Effector memory CD8-positive, alpha-beta T cell (primary cell): ENCODE measurements at regions not wholly inside any gene's neighbourhood (a gene's known extent, or its start where the extent isn't known, plus 50 kb on each side); places are given as distances from the start of the nearest gene placed in this dataset.

Source experiments
- ATAC-seq: fragments of 150-1000 bp; cut with Tn5 transposase; replicated peaks from 2 replicates; pipeline ENCODE4 v1.10.0; 2021; ENCODE audit warnings: mild to moderate bottlenecking, moderate library complexity
- DNase-seq, 3 experiments: peaks; one replicate each; pipeline ENCODE4 v3.0.0; 2021
- H3K27ac Mint-ChIP-seq, 2 donors: one replicate each; pipeline ENCODE4 v1.8.0; 2022; ENCODE audit warnings: mild to moderate bottlenecking in 2 of 2, mixed read lengths in 2 of 2, moderate library complexity in 2 of 2
- H3K27me3 Mint-ChIP-seq, 2 donors: one replicate each; pipeline ENCODE4 v1.8.0; 2022; ENCODE audit warnings: mixed read lengths in 2 of 2
- H3K36me3 Mint-ChIP-seq: one replicate; pipeline ENCODE4 v1.8.0; 2022; ENCODE audit warnings: mild to moderate bottlenecking, moderate library complexity, mixed read lengths; ENCODE audit not compliant: insufficient read depth
- H3K4me1 Mint-ChIP-seq, 2 donors: one replicate each; pipeline ENCODE4 v1.8.0; 2022; ENCODE audit warnings: low read depth in 2 of 2, mixed read lengths in 2 of 2
- H3K4me3 Mint-ChIP-seq, 2 donors: one replicate each; pipeline ENCODE4 v1.8.0; 2022; ENCODE audit warnings: mild to moderate bottlenecking in 2 of 2, mixed read lengths in 2 of 2, moderate library complexity in 2 of 2
- H3K9me3 Mint-ChIP-seq, 2 donors: one replicate each; pipeline ENCODE4 v1.8.0; 2022; ENCODE audit warnings: mixed read lengths in 2 of 2

- peaks cover 3% of the 10 kb centered on the region for H3K36me3 Mint-ChIP-seq
- DNase-seq (no peak), ATAC-seq (no peak)
- no peaks in the 10 kb centered on the region for H3K4me1 Mint-ChIP-seq
- peaks cover 6 to 20% of the 10 kb centered on the region in 2 donors for H3K27me3 Mint-ChIP-seq
- no peak overlapping the region for H3K27ac Mint-ChIP-seq
- no peaks in the 10 kb centered on the region for H3K9me3 Mint-ChIP-seq
- H3K4me3 Mint-ChIP-seq: no peak overlapping the region
These were observed 118.1 kb upstream of the CCDC112 start for GRCh38 chr5:115414406-115415142.

GRCh38 chr5:115413651-115414050 lies 117.2 kb upstream of the CCDC112 start:
- H3K27ac Mint-ChIP-seq: no peak overlapping the region
- no peaks in the 10 kb centered on the region for H3K9me3 Mint-ChIP-seq
- no peaks in the 10 kb centered on the region for H3K4me1 Mint-ChIP-seq
- no peak overlapping the region for H3K4me3 Mint-ChIP-seq
- ATAC-seq (no peak), DNase-seq (no peak)
- H3K27me3 Mint-ChIP-seq: peaks cover 8 to 23% of the 10 kb centered on the region in 2 donors
- no peaks in the 10 kb centered on the region for H3K36me3 Mint-ChIP-seq

DNA sequence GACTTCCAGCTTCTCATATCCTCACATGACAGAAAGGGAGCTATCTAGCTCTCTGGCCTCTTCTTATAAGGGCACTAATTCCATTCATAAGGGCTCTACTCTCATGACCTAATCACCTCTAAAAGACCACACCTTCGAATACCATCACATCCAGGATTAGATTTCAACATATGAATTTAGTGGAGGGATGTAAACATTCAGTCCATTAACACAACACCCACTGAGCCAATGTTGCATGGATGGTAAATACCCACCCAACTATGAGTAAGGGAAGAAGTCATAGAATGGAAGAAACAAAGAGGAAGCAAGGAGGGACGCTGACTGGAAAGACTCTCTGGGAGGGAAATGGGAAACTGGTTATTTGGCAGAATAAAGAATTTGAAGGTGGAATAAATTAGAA lies 112.6 kb upstream of the CCDC112 start:
- ATAC-seq: no peak
- H3K36me3 Mint-ChIP-seq: no peaks in the 10 kb centered on the region

GRCh38 chr5:115402822-115403577 lies 106.5 kb upstream of the CCDC112 start:
- DNase-seq: no peak
- H3K27me3 Mint-ChIP-seq: peaks cover 4 to 14% of the 10 kb centered on the region in 2 donors

More for the DNA sequence above, 112.6 kb upstream of the CCDC112 start:
- no peak for DNase-seq
- Mint-ChIP-seq H3K27ac (no peak overlapping the region), H3K9me3 (no peaks in the 10 kb centered on the region), H3K4me1 (no peaks in the 10 kb centered on the region), H3K4me3 (no peak overlapping the region), H3K27me3 (peaks cover 9 to 37% of the 10 kb centered on the region in 2 donors)

DNA sequence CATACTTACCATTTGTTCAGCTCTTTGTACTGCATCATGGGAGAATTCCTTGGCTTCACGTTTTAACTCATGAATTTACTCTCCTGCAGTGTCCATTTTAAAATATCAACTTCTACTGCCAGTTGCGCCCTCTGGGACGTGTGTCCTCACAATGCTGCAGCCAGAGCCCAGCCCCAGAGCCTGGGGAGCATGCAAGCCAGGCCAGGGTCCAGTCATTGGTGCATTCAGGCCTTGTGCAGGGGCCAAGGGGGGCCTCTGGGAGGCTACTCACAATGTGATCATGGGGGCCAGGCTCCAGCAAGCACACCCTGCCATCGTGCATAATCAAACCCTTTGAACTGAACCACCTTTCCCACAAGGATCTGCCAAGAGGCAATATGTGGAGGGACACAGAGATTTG lies 105.6 kb upstream of the CCDC112 start:
- Mint-ChIP-seq H3K36me3 (no peaks in the 10 kb centered on the region), H3K4me1 (no peaks in the 10 kb centered on the region), H3K4me3 (no peak overlapping the region), H3K27me3 (peaks cover 4 to 7% of the 10 kb centered on the region in 2 donors), H3K9me3 (no peaks in the 10 kb centered on the region), H3K27ac (no peak overlapping the region)
- ATAC-seq (no peak), DNase-seq (no peak)

More at GRCh38 chr5:115402822-115403577, 106.5 kb upstream of the CCDC112 start:
- Mint-ChIP-seq H3K9me3 (no peaks in the 10 kb centered on the region), H3K4me3 (no peak overlapping the region), H3K27ac (no peak overlapping the region), H3K36me3 (no peaks in the 10 kb centered on the region), H3K4me1 (no peaks in the 10 kb centered on the region)
- no peak for ATAC-seq

DNA sequence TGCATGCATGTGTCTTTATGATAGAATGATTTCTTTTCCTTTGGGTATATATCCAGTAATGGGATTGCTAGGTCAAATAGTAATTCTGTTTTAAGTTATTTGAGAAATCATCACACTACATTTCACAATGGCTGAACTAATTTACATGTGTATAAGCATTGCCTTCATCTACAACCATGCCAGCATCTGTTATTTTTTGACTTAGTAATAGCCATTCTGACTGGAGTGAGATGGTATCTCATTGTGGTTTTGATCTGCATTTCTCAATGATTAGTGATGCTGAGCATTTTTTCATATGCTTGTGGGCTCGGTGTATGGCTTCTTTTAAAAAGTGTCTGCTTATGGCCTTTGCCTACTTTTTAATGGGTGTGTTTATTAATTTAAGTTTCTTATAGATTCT lies 102.3 kb upstream of the CCDC112 start:
- no peaks in the 10 kb centered on the region for H3K4me1 Mint-ChIP-seq
- H3K27ac Mint-ChIP-seq: no peak overlapping the region
- no peaks in the 10 kb centered on the region for H3K36me3 Mint-ChIP-seq
- no peak for DNase-seq
- ATAC-seq: no peak
- H3K4me3 Mint-ChIP-seq: no peak overlapping the region
- H3K27me3 Mint-ChIP-seq: no peaks in the 10 kb centered on the region
- no peaks in the 10 kb centered on the region for H3K9me3 Mint-ChIP-seq

DNA sequence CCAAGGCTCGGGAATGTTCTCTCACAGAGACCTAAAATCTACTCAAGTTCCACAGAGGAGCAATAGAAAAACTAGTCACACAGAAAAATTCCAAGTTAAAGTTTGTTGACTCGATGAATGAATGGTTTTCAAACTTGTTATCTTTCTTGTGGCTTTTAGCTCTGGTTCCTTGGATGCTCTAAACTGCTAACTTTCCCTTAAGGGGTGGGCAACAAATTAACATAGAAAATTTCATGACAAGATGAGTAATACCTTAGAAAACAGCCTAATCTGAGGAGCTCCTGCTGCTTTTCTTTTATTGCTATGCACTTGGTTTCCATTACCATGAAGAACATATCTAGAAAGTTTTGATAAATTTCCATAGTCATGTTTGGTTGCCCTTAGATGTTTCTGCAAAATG lies 100.2 kb upstream of the CCDC112 start:
- DNase-seq (no peak), ATAC-seq (no peak)
- Mint-ChIP-seq H3K4me3 (no peak overlapping the region), H3K27me3 (no peaks in the 10 kb centered on the region), H3K4me1 (no peaks in the 10 kb centered on the region), H3K36me3 (no peaks in the 10 kb centered on the region), H3K27ac (no peak overlapping the region), H3K9me3 (no peaks in the 10 kb centered on the region)

DNA sequence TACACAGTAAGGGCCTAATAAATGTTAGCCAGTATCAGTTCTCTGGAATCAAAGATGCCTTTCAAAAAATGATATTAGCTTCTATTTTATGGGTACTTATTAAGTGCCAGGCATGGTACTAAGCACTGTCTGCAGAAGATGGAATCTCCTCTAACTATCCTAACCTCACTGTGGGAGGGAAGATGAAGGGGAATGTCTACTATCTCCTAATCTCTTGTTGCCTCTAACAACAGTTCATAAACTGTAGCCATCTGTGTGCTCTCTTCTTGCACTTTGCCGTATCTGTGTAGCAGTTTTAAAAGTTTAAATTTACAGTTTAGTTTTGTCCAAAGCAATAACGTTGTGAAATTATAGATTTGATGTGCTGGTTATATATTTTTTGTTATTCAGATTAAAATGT lies 99.6 kb upstream of the CCDC112 start:
- no peak for ATAC-seq
- Mint-ChIP-seq H3K27ac (no peak overlapping the region), H3K4me3 (no peak overlapping the region), H3K27me3 (no peaks in the 10 kb centered on the region), H3K4me1 (no peaks in the 10 kb centered on the region), H3K9me3 (no peaks in the 10 kb centered on the region), H3K36me3 (no peaks in the 10 kb centered on the region)
- no peak for DNase-seq

GRCh38 chr5:115394531-115394930 lies 98.1 kb upstream of the CCDC112 start:
- no peak overlapping the region for H3K4me3 Mint-ChIP-seq
- H3K4me1 Mint-ChIP-seq: no peaks in the 10 kb centered on the region
- DNase-seq: no peak
- no peaks in the 10 kb centered on the region for H3K9me3 Mint-ChIP-seq
- no peaks in the 10 kb centered on the region for H3K36me3 Mint-ChIP-seq
- H3K27me3 Mint-ChIP-seq: no peaks in the 10 kb centered on the region
- H3K27ac Mint-ChIP-seq: no peak overlapping the region
- no peak for ATAC-seq

DNA sequence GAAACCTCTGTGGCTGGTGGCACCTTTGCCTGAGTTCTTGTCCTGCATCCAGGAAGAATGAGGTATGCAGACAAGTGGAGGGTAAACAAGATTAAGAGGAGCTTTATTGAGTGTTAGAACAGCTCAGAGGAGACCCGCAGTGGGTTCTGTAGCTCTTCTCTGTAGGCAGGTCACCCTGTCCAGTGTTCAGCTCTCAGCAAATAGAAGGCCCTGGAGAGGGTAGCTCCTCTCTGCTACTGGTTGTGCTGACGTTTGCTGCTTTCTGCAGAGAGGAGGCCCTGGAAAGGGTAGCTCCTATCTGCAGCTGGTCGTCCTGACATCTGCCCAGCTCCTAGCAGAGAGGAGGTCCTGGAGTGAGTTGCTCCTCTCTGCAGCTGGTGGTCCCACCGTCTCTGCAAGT lies 96.8 kb upstream of the CCDC112 start:
- Mint-ChIP-seq H3K27me3 (no peaks in the 10 kb centered on the region), H3K4me1 (no peaks in the 10 kb centered on the region), H3K9me3 (no peaks in the 10 kb centered on the region), H3K36me3 (no peaks in the 10 kb centered on the region), H3K4me3 (no peak overlapping the region), H3K27ac (no peak overlapping the region)
- ATAC-seq: no peak
- no peak for DNase-seq

DNA sequence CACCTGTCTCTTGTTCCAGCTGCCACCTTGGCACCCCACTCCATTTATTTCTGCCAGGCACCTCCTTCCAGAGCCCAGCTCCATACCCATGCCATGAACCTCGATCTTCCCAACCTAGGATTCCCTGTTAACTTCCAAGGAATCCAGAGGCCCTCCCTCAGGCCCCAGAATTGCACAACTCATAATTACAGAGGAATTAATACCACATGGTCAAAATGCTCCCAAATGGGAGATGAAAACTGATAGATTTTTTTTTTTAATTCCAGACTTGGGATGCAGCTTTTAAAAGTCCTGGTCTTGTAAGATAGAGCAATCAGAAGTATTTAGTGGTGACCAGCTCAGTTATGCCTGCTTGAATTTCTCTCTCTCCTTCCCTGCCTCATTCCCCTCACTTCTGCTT lies 96.2 kb upstream of the CCDC112 start:
- no peak overlapping the region for H3K4me3 Mint-ChIP-seq
- H3K27ac Mint-ChIP-seq: no peak overlapping the region
- ATAC-seq (no peak), DNase-seq (no peak)
- no peaks in the 10 kb centered on the region for H3K9me3 Mint-ChIP-seq
- no peaks in the 10 kb centered on the region for H3K27me3 Mint-ChIP-seq
- no peaks in the 10 kb centered on the region for H3K36me3 Mint-ChIP-seq
- no peaks in the 10 kb centered on the region for H3K4me1 Mint-ChIP-seq

DNA sequence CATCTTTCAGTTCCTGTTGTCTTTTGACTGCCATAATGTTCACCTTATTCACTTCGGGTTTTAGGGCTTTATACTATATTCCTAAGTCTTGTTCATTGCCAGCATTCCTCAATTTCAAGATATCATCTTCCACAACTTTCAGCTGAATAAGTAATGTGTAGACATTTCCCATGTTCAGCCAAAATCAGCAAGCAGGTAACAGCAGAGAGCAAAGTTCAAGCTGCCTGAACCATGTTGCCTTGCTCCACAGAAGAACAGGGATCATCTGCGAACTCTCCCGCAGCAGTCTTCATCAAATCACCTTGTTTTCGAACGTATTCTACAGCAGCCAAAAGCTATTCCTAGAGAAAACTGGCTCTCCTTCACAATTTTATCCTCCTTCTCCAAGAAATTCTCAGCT lies 95.3 kb upstream of the CCDC112 start:
- no peak overlapping the region for H3K4me3 Mint-ChIP-seq
- H3K27ac Mint-ChIP-seq: no peak overlapping the region
- ATAC-seq (no peak), DNase-seq (no peak)
- no peaks in the 10 kb centered on the region for H3K27me3 Mint-ChIP-seq
- H3K4me1 Mint-ChIP-seq: no peaks in the 10 kb centered on the region
- no peaks in the 10 kb centered on the region for H3K36me3 Mint-ChIP-seq
- no peaks in the 10 kb centered on the region for H3K9me3 Mint-ChIP-seq

GRCh38 chr5:115389799-115390382 lies 93.4 kb upstream of the CCDC112 start:
- Mint-ChIP-seq H3K27ac (no peak overlapping the region), H3K36me3 (no peaks in the 10 kb centered on the region), H3K27me3 (no peaks in the 10 kb centered on the region), H3K4me1 (no peaks in the 10 kb centered on the region), H3K9me3 (no peaks in the 10 kb centered on the region), H3K4me3 (no peak overlapping the region)
- ATAC-seq (no peak), DNase-seq (no peak)
